ENCODE measurements at regions not wholly inside any gene's neighbourhood (a gene's known extent, or its start where the extent isn't known, plus 50 kb on each side); places are given as distances from the start of the nearest gene placed in this dataset.

DNA sequence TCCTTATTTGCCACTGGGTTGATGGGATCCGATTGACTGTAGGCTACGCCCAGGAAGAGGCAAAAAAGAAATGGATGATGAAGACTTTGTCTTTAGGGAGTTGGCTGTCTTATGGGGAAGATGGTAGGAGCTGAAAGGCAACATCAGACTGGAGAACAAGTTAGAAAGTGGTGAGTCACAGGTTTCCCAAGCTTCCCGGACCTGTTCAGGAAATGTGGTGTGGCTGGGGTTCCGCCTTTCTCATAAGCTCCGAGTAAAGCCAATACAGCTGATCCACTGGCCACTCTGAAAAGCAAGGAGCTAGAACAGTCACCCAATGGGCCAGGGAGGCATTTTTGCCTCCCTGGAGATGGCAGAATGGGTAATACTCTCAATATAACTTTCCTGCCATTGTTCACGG lies 194.5 kb downstream of the SNX19 start:
- TF ChIP-seq TAF1 (IDR thresholded peaks at IDR 0.05; ENCODE audit: borderline replicate concordance, insufficient read depth, low read length) (no peak), POLR2AphosphoS5 (IDR thresholded peaks at IDR 0.05; ENCODE audit: low read depth, low read length) (no peak)
- TF ChIP-seq, protein P1, sequence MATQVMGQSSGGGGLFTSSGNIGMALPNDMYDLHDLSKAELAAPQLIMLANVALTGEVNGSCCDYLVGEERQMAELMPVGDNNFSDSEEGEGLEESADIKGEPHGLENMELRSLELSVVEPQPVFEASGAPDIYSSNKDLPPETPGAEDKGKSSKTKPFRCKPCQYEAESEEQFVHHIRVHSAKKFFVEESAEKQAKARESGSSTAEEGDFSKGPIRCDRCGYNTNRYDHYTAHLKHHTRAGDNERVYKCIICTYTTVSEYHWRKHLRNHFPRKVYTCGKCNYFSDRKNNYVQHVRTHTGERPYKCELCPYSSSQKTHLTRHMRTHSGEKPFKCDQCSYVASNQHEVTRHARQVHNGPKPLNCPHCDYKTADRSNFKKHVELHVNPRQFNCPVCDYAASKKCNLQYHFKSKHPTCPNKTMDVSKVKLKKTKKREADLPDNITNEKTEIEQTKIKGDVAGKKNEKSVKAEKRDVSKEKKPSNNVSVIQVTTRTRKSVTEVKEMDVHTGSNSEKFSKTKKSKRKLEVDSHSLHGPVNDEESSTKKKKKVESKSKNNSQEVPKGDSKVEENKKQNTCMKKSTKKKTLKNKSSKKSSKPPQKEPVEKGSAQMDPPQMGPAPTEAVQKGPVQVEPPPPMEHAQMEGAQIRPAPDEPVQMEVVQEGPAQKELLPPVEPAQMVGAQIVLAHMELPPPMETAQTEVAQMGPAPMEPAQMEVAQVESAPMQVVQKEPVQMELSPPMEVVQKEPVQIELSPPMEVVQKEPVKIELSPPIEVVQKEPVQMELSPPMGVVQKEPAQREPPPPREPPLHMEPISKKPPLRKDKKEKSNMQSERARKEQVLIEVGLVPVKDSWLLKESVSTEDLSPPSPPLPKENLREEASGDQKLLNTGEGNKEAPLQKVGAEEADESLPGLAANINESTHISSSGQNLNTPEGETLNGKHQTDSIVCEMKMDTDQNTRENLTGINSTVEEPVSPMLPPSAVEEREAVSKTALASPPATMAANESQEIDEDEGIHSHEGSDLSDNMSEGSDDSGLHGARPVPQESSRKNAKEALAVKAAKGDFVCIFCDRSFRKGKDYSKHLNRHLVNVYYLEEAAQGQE (IDR thresholded peaks at IDR 0.05; ENCODE audit: insufficient read depth in 1 of 2, low read depth in 2 of 2, low read length in 2 of 2), result no peak

All from PFSK-1 (cell line).